ENCODE measurements at regions not wholly inside any gene's neighbourhood (a gene's known extent, or its start where the extent isn't known, plus 50 kb on each side); places are given as distances from the start of the nearest gene placed in this dataset.
A peak's percentile ranks its signal among the peaks of the same experiment; 100 is the strongest.

- DNase-seq (ENCODE audit: low spot score): peak; percentile 64
These were observed 139.1 kb upstream of the GSE1 start for GRCh38 chr16:85473909-85474620.

GRCh38 chr16:85474621-85475217 is 138.4 kb upstream of the GSE1 start:
- no peak for DNase-seq (ENCODE audit: low spot score)

DNA sequence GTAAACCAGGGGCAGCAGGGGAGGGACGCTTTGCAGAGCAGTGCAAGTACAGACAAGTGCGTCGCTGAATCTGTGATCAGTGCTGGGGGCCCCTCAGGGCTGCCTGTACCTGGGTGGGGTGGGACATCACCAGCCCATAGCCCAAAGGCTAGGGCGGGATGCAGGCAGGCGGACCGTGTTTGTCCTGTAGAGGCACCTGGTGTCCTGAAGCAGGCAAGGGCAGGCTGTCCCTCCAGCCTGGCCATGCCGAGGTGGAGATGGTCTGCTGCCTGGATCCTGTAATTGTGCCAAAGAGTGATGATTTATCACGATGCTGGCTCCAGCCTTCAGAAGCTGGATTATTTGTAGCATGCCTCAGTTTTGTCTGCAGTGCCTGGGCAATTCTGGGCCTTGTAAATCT is 137.9 kb upstream of the GSE1 start:
- peak; percentile 27 for DNase-seq (ENCODE audit: low spot score)

DNA sequence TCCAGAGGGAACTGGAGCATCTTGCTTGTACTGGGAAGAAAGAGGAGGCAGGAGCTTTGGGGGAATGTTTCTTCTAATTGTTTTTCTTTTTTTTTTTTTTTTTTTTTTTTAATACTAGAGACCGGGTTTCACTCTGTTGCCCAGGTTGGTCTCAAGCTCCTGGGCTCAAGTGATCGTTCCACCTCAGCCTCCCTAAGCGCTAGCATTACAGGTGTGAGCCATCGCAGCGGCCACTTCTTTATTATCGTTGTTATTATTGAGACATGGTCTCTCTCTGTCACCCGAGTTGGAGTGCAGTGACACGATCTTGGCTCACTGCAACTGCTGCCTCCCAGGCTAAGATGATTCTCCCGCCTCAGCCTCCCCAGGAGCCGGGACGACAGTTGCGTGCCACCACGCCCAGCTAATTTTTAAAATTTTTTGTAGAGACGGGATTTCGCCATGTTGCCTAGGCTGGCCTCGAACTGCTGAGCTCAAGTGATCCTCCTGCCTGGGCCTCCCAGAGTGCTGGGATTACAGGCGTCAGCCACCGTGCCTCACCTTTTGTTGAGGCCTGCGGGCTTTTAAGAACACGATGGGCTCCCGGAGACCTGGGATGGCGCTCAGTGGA is 137.3 kb upstream of the GSE1 start:
- no peak for DNase-seq (ENCODE audit: low spot score)

DNA sequence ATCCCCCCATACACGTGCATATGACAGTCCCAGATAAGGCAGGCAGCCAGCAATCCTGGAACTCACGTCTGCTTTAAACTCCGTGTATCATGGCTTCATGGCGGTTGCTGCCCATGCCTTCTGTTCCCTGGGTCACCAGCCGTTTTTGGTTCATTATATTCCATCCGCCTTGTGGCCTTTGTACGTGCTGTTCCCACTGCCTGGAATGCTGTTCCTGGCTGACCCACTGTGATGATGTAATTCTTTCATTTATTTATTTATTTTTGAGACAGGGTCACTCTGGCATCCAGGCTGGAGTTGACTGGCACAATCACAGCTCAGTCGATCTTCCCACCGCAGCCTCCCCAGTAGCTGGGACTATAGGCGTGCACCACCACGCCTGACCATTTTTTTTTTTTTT is 136.7 kb upstream of the GSE1 start:
- no peak for DNase-seq (ENCODE audit: low spot score)

DNA sequence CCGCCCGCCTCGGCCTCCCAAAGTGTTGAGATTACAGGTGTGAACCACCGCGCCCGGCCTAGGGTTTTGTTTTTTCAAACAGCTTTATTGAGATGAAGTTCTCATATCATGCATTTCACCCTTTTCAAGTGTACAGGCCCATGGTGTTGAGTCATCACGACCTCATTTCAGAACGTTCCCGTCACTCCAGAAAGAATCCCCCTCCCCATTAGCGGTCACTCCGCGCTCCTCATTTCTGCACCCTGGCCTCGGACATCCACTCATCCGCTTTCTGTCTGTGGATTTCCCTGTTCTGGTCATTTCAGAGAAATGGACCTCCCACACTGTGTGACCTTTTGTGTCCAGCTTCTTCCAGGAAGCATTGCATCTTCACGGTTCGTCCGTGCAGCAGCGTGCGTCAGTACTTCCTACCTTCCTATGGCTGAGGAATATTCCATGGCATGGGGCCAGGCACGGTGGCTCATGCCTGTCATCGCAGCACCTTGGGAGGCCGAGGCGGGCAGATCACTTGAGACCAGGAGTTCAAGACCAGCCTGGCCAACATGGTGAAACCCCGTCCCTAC is 135.2 kb upstream of the GSE1 start:
- no peak for DNase-seq (ENCODE audit: low spot score)

DNA sequence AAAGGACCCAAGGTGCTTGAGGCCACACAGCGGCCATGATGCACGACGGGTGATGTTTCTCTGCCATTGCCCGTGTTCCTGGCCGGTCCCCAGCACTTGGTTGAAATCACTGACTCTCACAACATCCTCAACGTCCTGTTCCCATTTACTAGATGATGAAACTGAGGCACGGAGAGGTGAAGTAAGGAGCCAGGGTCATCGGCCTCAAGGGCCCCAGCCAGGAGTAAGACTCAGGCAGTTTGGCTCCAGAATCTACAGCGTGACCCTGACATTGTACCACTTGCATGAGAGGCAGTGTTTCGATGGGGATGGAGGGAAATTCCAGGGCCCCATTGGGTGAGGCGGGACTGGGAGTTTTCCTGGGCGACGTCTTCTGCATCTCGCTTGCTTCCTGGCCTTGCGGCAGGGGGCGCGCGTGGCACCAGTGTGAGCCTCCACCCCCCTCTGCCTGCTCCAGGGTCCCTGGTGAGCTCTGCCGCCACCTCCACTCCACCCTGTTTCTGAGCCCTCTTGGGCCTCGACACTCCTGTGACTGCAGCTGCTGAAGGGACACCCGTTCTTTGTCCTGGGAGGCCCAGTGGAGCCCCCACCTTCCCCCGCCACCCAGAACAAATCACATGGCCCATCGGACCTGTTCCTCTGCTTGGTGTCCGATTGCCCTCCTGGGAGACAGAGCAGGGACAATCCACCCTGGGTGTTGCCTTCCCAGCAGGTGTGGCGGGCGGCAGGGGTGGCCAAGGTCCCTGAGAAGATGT is 133.0 kb upstream of the GSE1 start:
- DNase-seq (ENCODE audit: low spot score): no peak

GRCh38 chr16:85480727-85481101 is 132.4 kb upstream of the GSE1 start:
- no peak for DNase-seq (ENCODE audit: low spot score)

GRCh38 chr16:85481206-85481605 is 131.9 kb upstream of the GSE1 start:
- DNase-seq (ENCODE audit: low spot score): no peak

- no peak for DNase-seq (ENCODE audit: low spot score)
These were observed 131.4 kb upstream of the GSE1 start for GRCh38 chr16:85481738-85482137.

- no peak for DNase-seq (ENCODE audit: low spot score)
These were observed 129.7 kb upstream of the GSE1 start for GRCh38 chr16:85483424-85483823.

DNA sequence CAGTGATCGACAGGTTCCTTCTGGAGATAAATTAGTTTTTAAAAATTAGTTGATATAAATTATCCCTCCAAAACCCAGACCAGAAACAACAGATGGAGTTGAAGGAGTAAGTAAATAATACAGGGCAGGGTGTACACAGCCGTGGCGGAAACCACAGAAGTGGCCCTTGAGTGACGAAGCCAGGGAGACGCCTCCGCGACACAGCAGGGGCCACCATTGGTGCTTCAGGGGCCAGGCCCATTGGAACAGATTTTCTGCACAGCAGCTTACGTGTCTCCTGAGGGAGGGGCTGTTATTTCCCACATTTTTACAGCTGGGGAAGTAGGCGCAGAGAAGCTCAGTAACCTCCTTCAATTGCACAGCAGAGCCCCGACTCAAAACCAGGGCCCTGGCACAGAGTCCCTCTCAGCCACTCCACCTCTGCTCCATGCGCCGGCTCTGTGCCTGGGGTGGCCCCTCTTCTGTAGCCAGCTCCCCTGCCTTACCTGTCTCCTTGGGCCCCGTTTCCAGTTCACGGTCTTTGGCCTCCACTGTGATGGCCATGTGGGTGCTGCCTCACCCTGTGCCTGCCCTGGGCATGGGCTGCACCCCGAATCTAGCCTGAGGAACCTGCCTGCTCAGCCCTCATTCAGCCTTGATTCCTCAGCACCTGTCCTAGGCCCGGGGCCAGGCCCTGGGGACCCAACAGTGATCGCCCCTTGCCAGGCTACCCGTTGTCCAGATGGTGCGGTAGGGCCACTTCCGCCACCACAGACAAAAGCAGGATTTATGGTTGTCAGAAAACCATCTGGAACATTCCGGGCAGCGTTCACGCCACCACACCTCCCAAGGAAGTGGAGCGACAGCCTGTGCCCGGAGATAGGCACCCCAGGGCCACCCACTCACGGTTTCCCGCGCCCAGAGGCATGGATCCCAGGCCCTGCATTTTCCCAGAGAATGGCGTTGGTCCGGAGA is 128.5 kb upstream of the GSE1 start:
- no peak for DNase-seq (ENCODE audit: low spot score)

GRCh38 chr16:85485379-85485778 is 127.7 kb upstream of the GSE1 start:
- no peak for DNase-seq (ENCODE audit: low spot score)

- no peak for DNase-seq (ENCODE audit: low spot score)
These were observed 126.7 kb upstream of the GSE1 start for GRCh38 chr16:85486256-85486915.

- no peak for DNase-seq (ENCODE audit: low spot score)
These were observed 124.7 kb upstream of the GSE1 start for GRCh38 chr16:85488414-85488813.

DNA sequence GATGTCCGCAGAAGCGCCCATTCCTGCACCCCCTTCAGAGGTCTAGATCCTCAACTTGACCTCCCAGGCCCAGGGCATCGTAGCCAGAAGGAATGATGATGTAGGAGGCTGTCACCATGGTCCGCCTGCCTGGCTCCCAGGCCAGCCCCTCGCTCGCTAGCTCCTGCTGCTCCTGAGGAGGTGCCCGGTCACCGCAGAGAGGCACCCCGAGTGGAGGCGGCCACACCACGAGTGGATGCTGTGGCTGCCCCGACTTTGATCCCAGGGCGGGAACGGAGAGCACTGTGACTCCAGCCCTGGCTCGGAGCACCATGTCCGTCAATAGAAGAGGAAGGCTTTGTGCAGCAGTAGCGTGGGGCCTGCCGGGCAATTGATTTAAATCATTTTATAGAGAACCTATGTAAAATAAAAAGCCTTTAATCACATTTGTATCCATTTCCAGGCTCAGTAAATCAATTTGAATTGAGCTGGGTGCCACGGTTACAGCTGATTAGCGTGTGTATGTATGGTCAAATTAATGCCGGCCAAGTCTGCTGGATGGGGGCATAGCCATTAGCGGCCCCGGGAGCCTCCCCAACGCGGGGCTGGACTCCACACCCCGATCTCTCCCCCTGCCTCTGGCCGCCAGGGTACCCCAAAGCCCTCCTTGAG is 122.6 kb upstream of the GSE1 start:
- DNase-seq (ENCODE audit: low spot score): no peak

- no peak for DNase-seq (ENCODE audit: low spot score)
These were observed 121.9 kb upstream of the GSE1 start for GRCh38 chr16:85491058-85491771.

DNA sequence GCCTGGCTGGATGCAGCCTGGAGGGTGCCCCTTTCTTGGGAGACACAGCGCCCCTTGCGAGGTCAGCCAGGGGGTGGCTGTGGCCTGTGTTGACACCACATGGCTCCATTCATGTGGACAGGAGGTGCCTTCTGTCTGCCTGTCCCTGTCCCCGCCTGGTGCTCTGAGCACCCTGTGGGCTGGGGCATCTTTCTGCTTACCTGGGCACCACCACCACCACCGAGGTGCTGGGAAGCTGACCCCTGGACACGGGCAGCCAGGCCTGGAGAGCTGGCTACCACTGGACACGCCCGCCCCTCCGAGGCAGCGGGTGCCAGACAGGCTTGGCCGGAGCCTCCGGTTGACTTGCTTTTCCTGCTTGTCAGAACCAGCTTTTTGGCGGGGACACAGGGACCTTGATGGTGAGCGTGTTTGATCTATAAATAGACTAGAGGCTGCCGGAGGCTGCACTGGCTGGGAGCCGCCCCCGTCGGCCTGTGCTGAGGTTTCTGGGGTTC is 121.3 kb upstream of the GSE1 start:
- DNase-seq (ENCODE audit: low spot score): no peak

DNA sequence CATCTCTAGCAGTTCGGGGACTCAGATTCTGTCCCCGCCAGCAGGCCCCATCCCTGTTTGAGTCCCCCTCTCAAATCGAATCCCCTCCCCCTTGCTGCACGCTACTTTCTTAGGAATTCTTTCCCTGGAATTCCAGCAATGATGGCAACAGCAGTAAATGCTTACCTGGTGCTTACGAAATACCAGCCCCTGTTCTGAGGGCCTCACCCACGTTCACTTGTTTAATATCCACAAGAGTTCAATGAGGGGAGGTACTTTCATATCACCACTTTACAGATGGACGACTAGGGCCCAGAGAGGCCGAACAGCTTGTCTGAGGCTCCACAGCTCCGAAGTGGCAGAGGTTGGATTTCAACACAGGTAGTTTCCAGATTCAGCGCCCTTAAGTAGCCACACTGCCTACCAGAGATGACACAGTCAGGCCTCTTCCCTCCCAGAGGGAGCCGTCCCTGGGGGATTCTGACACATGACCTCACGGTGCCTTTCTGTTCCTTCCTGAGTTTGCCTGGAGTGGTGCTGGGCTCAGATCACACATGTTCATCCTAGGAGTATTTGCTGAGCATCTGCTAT is 120.7 kb upstream of the GSE1 start:
- DNase-seq (ENCODE audit: low spot score): no peak

Measured in GM03348 (cell line).